ENCODE measurements at regions not wholly inside any gene's neighbourhood (a gene's known extent, or its start where the extent isn't known, plus 50 kb on each side); places are given as distances from the start of the nearest gene placed in this dataset.
"Not testable (repeated sequence)": the region's sequence is repeated elsewhere in the genome, so short reads cannot be mapped to it uniquely, and the experiment has no call there.

DNA sequence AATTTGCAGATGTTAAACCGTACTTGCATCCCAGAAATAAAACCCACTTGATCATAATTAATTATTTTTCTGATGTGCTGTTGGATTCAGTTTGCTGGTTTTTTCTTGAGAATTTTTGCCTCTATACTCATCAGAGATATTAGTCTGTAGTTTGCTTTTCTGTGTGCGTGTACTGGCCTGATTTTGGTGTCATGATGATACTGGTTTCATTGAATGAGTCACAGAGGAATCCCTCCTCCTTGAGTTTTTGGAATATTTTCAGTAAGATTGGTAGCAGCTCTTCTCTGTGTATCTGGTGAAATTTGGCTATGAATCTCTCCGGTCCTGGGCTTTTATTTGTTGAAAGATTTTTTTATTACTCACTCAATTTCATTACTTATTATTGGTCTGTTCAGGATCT, 100.4 kb upstream of the PMCH start:
- ATAC-seq (no peak), DNase-seq (no peak)

DNA sequence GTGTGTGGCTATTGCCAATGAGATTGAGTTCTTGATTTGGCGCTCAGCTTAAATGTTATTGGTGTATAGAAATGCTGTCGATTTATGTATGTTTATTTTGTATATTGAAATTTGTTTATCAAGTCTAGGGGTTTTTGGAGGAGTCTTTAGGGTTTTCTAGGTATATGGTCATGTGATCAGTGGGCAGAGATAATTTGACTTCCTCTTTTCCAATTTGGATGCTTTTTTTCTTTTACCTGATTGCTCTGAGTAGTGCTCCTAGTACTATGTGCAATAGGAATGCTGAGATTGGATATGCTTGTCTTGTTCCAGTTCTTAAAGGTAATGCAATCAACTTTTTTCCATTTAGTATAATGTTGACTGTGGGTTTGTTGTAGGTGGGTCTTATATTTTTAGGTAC, 99.8 kb upstream of the PMCH start:
- DNase-seq (no peak), ATAC-seq (no peak)

- DNase-seq: no peak
- no peak for ATAC-seq
These were observed 96.9 kb upstream of the PMCH start for GRCh38 chr12:102294568-102294967.

DNA sequence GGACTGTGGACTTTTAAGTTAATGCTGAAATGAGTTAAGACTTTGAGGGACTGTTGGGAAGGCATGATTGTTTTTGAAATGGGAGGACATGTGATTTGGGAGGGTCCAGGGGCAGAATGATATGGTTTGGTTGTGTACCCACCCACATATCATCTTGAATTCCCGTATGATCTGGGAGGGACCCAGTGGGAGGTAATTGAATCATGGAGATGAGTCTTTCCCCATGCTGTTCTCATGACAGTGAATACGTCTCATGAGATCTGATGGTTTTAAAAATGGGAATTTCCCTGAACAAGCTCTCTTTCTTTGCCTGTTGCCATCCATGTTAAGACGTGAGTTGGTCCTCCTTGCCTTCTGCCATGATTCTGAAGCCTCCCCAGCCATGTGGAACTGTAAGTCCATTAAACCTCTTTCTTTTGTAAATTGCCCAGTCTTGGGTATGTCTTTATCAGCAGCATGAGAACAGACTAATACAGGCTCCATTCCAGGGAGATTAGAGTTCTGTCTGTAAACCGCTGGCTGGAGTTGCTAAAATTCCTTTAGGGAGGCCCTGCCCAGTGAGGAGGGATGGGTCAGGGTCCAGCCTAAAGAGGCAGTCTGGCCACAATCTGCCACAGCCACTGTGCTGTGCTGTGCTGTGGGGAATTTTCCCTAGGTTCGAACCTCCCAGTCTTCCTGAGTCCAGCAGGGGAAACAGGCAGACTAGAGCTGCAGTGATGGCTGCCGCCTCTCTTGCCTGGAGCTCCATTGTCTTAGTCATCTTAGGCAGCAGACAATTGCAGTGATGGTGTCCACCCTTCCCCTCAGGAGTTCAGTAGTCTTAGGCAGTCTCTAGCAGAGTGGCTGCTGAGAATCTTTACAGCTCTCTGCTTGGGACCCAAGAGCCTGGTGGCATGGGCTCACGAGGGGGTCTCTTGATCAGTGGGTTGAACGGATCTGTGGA, 94.1 kb upstream of the PMCH start:
- not testable (repeated sequence) for ATAC-seq, DNase-seq

DNA sequence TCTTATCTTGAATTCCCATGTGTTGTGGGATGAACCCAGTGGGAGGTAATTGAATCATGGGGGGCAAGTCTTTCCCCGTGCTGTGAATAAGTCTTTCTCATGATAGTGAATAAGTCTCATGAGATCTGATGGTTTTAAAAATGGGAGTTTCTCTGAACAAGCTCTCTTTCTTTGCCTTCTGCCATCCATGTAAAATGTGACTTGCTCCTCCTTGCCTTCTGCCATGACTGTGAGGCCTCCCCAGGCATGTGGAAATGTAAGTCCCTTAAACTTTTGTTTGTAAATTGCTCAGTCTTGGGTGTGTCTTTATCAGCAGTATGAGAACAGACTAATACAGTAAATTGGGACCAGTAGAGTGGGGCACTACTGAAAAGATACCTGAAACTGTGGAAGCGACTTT, 92.1 kb upstream of the PMCH start:
- ATAC-seq, DNase-seq: not testable (repeated sequence)

DNA sequence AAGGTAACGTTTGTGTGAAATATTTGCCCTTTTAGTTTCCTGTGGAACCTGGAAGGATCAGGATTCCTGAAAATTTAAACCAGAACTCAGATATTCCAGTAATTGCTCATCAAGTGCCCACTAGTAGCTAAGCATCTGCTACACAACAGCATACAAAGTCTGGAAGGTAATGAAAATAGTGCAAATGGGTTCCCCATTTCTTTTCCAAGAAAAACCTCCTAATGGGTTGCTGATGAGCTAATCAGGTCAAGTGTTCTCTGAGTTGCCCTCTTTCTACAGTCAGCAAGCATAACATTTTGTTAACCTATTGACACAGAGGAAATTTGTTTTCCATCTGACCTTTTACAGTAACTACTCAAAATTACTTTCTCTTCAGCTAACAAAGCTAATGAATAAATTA, 83.6 kb upstream of the PMCH start:
- ATAC-seq (no peak), DNase-seq (no peak)

GRCh38 chr12:102255687-102256086, 58.1 kb upstream of the PMCH start:
- not testable (repeated sequence) for DNase-seq, ATAC-seq

DNA sequence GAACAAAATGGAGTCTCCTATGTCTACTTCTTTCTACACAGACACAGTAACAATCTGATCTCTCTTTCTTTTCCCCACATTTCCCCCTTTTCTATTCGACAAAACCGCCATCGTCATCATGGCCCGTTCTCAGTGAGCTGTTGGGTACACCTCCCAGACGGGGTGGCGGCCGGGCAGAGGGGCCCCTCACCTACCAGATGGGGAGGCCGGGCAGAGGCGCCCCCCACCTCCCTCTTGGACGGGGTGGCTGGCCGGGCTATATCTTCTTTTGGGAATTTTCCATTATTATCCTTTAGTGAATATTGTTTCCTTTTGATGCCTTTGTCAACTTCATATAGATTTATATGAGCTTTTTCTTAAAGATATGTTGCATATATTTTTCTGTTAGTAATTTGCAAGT, 53.4 kb upstream of the PMCH start:
- ATAC-seq, DNase-seq: not testable (repeated sequence)

DNA sequence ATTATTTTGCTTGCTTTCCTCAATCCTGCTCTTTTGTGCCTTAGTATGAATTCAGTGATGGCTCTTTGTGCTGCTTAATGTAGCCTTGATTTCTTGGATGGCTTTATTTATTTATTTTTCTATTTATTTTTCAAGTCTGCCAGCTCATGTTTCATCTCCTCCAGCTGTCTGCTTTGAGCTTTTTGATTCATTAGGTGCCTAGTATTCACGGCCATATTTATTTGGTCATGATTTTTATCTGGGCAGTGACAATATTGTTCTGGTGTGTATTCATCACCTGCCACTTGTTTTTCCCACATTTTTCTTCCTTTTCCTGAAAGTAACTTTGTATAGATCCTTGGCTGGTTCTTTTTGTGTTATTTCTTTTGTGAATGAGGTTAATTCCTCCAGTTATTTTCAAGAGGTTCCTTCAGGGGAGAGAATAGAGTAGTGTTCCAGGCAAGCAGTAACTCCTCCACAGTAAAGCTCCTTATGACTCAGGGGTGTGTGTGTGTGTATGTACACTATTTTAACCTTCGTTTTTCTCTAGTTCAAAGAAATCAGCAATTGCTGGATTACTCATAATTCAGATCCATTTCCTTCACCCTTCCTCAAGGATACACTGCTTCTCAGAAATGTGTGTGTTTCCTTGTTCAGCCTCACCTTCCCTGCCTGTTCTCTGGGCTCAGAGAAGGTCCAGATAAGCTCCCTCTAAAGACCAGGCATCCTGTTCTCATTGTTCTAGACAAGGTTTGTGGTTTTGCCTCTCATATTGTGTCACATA, 51.6 kb upstream of the PMCH start:
- ATAC-seq (no peak), DNase-seq (no peak)

All from stimulated activated naive CD8-positive, alpha-beta T cell treated with anti-CD3 and anti-CD28 coated beads, Interleukin-15, Interleukin-2, amounts not matched to agents 100 U/mL and 50 U/mL, for 24 hours (primary cell).